ENCODE measurements at regions not wholly inside any gene's neighbourhood (a gene's known extent, or its start where the extent isn't known, plus 50 kb on each side); places are given as distances from the start of the nearest gene placed in this dataset.

- DNase-seq (ENCODE audit: low read depth): no peak
Measured at GRCh38 chr13:111394211-111394922, 73.9 kb downstream of the TEX29 start.

- no peak for DNase-seq (ENCODE audit: low read depth)
Measured at GRCh38 chr13:111395511-111396393, 75.3 kb downstream of the TEX29 start.

- no peak for DNase-seq (ENCODE audit: low read depth)
Measured at GRCh38 chr13:111396457-111396856, 76.0 kb downstream of the TEX29 start.

GRCh38 chr13:111397202-111397880 lies 76.9 kb downstream of the TEX29 start:
- no peak for DNase-seq (ENCODE audit: low read depth)

DNA sequence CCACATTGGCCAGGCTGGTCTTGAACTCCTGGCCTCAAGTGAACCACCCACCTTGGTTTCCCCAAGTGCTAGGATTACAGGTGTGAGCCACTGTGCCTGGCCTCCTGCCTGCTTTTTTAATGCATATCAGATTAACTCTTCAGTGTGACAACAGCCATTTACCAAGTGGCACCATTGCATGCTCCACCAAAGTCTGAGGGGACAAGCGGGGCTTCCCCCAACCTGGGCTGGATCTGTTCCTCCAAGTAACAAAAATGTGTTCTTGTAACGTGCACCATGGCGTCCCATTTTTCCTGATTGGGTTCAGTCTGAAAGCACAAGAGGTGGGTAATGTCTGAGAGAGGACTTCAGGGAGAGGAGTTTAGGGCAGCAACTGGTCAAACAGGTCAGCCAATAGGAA lies 77.8 kb downstream of the TEX29 start:
- no peak for DNase-seq (ENCODE audit: low read depth)

DNA sequence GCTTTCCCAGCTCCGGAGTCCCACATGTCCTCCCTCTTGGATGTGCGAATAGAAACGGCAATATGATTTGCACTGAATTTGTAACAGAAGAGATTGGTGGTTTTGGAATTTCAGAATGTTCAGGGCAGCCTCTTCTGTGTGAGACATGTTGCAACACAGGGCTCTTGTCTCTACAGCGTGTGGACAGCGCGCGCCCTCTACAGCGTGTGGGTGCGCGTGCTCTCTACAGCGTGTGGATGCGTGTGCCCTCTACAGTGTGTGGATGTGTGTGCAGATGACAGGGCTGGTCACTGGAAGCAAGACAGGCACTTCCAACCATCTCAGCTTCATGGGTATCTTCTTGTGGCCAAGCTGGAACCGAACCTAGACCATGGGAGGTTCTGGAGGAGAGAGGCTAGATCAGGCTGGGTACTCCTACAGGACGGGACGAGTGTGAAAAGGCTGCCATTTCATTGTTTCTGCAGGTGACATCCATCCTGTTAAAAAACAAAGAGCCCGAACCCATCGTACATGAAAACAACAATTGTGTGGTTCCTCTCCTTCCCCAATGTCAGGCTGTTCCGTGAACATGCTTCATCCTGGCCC lies 78.4 kb downstream of the TEX29 start:
- no peak for DNase-seq (ENCODE audit: low read depth)

GRCh38 chr13:111399334-111399733 lies 78.9 kb downstream of the TEX29 start:
- no peak for DNase-seq (ENCODE audit: low read depth)

DNA sequence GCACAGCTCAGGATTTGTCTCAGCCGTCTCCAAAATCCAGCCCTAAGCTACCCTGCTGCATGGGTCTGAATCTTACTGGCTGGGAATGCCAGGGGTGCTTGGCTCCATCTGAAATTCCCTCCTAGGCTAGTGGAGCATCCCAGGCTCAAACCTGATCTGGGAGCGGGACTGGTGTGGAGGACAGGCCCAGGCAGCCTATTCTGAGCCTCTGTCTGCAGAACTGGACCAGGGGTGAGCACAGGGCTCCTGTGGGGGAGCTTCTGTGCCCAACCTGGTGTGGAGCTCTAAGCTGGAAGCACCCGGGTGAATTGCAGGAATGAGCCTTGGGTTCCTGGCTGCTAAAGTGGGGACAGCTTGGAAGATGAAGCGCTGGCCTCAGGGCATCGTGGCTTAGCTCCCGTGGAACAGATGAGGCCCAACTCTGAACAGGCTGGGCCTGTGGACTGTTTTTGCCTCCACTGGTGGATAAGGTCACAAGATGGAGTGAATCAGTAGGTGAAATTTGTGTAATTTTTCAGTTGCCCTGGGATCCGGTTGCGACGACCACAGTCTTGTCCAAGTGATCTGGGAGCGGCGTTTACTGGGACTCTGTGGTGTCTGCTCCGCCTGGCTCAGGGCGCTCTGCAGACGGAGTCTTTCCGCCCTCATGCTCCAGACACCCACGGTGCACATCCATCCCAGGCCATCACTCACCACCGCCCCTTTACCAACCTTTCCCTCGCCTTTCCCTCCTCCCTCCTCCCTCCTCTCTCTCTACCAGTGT lies 79.5 kb downstream of the TEX29 start:
- no peak for DNase-seq (ENCODE audit: low read depth)

- no peak for DNase-seq (ENCODE audit: low read depth)
Measured at GRCh38 chr13:111401151-111401550, 80.7 kb downstream of the TEX29 start.

GRCh38 chr13:111401755-111402154 lies 81.3 kb downstream of the TEX29 start:
- DNase-seq (ENCODE audit: low read depth): no peak

DNA sequence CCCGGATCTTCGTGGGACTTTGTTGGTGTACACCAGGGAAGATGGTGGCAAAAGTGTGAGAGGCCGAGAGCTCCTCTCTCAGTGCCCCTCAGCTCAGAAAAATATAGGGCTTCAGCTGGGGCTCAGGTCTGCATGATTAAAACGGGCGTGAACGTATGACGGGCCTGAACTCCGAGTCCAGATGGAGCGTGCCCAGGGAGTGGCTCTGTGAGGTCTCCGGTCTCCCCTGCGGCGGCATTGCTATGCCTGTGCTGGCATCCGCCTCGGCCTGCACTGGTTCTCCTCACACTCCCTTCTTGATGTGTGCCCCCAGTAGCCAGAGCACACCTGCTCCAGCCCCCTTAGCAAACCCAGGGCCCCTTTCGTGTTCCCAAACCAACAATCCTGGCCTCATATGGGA lies 82.0 kb downstream of the TEX29 start:
- DNase-seq (ENCODE audit: low read depth): no peak

GRCh38 chr13:111403266-111403665 lies 82.8 kb downstream of the TEX29 start:
- no peak for DNase-seq (ENCODE audit: low read depth)

DNA sequence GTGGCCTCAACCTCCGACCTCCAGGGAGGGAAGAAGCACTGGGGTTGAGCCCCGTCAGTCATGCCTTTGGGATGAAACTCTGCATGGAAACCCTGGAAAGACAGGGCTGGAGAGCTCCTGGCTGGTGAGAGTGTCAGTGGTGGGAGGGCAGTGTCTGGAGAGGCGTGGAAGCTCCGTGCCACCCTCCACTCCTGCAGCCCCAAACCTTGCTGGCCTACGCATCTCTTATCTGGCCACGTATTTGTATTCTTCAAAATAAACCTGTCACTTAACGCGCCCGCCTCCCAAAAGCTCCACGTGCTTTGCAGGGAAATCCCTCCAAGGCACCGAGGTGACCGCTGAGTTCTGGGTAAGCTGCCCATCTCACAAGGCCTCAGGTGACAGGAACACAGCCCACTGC lies 84.3 kb downstream of the TEX29 start:
- no peak for DNase-seq (ENCODE audit: low read depth)

GRCh38 chr13:111406636-111407035 lies 86.2 kb downstream of the TEX29 start:
- no peak for DNase-seq (ENCODE audit: low read depth)

DNA sequence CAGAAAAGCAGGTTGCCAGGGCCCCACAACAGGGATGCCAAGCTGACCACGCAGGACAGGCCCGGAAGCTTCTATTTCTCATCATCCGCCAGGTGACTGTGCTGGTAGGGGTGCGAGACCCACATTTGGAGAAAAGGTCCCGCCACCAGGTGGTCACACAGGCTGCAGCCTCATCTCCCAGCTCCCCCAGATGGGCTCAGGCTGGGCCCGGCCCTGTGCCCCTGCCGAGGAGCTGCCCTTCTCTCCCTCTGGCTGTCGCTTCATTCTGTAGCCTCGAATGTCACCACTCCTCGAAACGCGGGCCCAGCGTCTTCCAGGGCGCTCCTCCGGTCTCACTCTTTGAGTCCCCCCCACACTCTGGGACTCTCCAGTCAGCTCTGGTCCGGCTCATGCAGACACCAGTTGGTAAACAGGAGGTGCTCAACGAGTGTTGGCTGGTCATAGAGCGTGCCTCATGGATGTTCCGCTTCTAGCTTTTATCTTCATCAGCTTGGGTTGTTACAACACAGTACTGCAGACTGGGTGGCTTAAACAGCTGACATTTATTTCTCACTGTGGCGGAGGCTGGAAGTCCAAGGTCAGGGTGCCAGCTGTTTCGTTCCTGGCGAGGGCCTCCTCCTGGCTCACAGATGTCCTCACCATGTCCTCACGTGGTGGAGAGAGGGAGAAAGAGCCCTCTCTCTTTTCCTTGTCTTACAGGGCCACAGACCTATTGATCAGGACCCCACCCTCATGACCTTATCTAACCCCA lies 87.1 kb downstream of the TEX29 start:
- DNase-seq (ENCODE audit: low read depth): no peak

GRCh38 chr13:111409413-111409812 lies 89.0 kb downstream of the TEX29 start:
- no peak for DNase-seq (ENCODE audit: low read depth)

DNA sequence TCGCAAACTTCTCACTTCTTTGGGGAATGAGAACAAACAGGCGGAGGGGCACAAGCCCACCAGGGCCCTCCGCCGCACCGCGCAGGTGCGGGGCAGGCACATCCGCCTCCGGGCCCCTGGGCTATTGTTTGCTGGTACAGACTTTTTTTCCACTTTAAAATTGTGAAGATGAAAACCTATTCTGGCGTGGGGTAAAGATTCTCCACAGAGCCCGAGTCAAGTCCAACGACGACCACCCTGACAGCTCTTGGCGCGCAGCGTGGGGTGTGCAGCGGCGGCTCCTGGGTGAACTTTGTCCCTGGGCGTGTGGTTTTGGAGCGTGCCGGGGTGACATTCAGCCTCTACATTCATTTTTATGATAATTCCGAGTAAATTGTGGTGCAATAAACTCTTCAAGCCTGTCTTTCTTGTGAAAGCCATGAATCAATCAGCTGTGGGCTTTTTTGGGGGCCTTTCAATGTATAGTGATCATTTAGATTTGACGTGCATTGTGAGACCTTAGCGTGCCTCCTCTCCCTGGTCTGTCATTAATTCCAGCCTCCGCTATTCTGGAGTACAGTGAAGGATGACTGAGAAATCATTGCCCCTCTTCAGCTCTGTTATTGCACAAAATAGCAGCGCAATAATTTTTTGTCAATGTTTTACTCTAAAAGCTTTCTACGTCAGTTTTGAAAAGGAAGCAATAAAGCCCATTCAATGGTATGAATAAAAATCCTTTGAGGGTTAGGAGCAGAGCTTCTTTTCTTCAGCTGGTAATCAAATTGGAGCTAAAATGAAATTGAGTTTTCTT lies 90.0 kb downstream of the TEX29 start:
- no peak for DNase-seq (ENCODE audit: low read depth)

GRCh38 chr13:111411151-111411858 lies 90.9 kb downstream of the TEX29 start:
- DNase-seq (ENCODE audit: low read depth): no peak

GRCh38 chr13:111411919-111412650 lies 91.6 kb downstream of the TEX29 start:
- DNase-seq (ENCODE audit: low read depth): no peak

All from renal cortical epithelial cell (primary cell).